Uterus (tissue), 3 donors: ENCODE measurements at regions not wholly inside any gene's neighbourhood (a gene's known extent, or its start where the extent isn't known, plus 50 kb on each side); places are given as distances from the start of the nearest gene placed in this dataset.

Source experiments
- DNase-seq, 2 donors: peaks; one replicate each; pipeline ENCODE4 v3.0.0-alpha.2; 2019 to 2020
- H3K27ac ChIP-seq, 2 donors: fragments of 200-600 bp; sonication (generic); 1 replicate in 1 of 2; 2 replicates in 1 of 2; pipeline ENCODE4 v1.5.1; 2016 to 2018
- H3K27me3 ChIP-seq, 2 donors: fragments of 200-600 bp; sonication (generic); one replicate each; pipeline ENCODE4 v1.5.1; 2018 to 2019; ENCODE audit warnings: control low read depth in 1 of 2
- H3K36me3 ChIP-seq, 2 donors: fragments of 200-600 bp; sonication (generic); one replicate each; pipeline ENCODE4 v1.5.1; 2019; ENCODE audit warnings: control low read depth in 1 of 2
- H3K4me1 ChIP-seq, 2 donors: fragments of 200-600 bp; sonication (generic); one replicate each; pipeline ENCODE4 v1.5.1; 2018 to 2019; ENCODE audit warnings: control low read depth in 1 of 2
- H3K4me3 ChIP-seq, 2 donors: fragments of 200-600 bp; sonication (generic); 1 replicate in 1 of 2; 2 replicates in 1 of 2; pipeline ENCODE4 v1.5.1; 2018 to 2019; ENCODE audit warnings: mild to moderate bottlenecking in 1 of 2
- H3K9me3 ChIP-seq, 2 donors: fragments of 200-600 bp; sonication (generic); one replicate each; pipeline ENCODE4 v1.5.1; 2019; ENCODE audit warnings: control low read depth in 1 of 2
- POLR2A ChIP-seq, 2 donors: fragments of 450-650 bp; IDR thresholded peaks; one replicate each; pipeline ENCODE4 v1.6.1; 2016; ENCODE audit warnings: antibody characterized with exemption in 2 of 2, mild to moderate bottlenecking in 1 of 2, moderate library complexity in 1 of 2
- intact Hi-C: fragments of 100-400 bp; cut with DNase I; formaldehyde crosslinking; loops from one replicate; pipeline ENCODE4 v1.15.1; 2023; ENCODE audit warnings: low total_unique reads
- TF ChIP-seq, protein P1 (sequence below), 4 experiments: fragments of 200-600 bp in 2 of 4; fragments of 450-650 bp in 2 of 4; sonication (generic) in 2 of 4; IDR thresholded peaks; one replicate each; pipeline ENCODE4 v1.5.1; 2016 to 2019; ENCODE audit warnings: antibody characterized with exemption in 4 of 4, mild to moderate bottlenecking in 2 of 4, moderate library complexity in 1 of 4
- donor health status: DM: yes; HTN: yes; CAD: no.

DNA sequence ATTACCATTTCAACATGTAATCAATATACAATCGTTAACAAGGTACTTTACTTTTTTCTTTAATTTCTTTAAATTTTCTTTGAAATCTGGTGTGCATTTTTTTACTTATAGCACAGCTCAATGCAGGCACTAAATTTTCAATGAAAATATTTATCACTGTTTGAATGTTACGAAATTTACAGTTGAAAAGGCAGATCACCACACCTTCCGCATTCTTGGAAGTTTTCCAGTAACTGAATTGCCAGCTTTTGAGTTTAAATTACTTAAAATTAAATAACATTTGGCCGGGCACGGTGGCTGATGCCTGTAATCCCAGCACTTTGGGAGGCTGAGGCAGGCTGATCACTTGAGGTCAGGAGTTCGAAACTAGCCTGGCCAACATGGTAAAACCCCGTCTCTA lies 309.9 kb downstream of the BMP7 start:
- DNase-seq = no peak
- intact Hi-C loops = no loop called here
- Histone ChIP-seq H3K4me3 (no peak overlapping the region), H3K36me3 (no peaks in the 10 kb centered on the region), H3K9me3 (no peaks in the 10 kb centered on the region), H3K27ac (no peak overlapping the region), H3K27me3 (no peaks in the 10 kb centered on the region), H3K4me1 (no peaks in the 10 kb centered on the region)
- no peak for TF ChIP-seq POLR2A (IDR thresholded peaks at IDR 0.05)
- TF ChIP-seq, protein P1, sequence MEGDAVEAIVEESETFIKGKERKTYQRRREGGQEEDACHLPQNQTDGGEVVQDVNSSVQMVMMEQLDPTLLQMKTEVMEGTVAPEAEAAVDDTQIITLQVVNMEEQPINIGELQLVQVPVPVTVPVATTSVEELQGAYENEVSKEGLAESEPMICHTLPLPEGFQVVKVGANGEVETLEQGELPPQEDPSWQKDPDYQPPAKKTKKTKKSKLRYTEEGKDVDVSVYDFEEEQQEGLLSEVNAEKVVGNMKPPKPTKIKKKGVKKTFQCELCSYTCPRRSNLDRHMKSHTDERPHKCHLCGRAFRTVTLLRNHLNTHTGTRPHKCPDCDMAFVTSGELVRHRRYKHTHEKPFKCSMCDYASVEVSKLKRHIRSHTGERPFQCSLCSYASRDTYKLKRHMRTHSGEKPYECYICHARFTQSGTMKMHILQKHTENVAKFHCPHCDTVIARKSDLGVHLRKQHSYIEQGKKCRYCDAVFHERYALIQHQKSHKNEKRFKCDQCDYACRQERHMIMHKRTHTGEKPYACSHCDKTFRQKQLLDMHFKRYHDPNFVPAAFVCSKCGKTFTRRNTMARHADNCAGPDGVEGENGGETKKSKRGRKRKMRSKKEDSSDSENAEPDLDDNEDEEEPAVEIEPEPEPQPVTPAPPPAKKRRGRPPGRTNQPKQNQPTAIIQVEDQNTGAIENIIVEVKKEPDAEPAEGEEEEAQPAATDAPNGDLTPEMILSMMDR (IDR thresholded peaks at IDR 0.05) = no peak

- intact Hi-C loops = no loop called here
- TF ChIP-seq, protein P1 (IDR thresholded peaks at IDR 0.05) = no peak
- no peak for TF ChIP-seq POLR2A (IDR thresholded peaks at IDR 0.05)
- no peaks in the 10 kb centered on the region for H3K9me3 ChIP-seq
- no peaks in the 10 kb centered on the region for H3K36me3 ChIP-seq
- H3K4me3 ChIP-seq = no peak overlapping the region
- DNase-seq = no peak
- no peaks in the 10 kb centered on the region for H3K27me3 ChIP-seq
- H3K4me1 ChIP-seq = no peaks in the 10 kb centered on the region
- no peak overlapping the region for H3K27ac ChIP-seq
These were observed 308.5 kb downstream of the BMP7 start for GRCh38 chr20:56957737-56958553.

DNA sequence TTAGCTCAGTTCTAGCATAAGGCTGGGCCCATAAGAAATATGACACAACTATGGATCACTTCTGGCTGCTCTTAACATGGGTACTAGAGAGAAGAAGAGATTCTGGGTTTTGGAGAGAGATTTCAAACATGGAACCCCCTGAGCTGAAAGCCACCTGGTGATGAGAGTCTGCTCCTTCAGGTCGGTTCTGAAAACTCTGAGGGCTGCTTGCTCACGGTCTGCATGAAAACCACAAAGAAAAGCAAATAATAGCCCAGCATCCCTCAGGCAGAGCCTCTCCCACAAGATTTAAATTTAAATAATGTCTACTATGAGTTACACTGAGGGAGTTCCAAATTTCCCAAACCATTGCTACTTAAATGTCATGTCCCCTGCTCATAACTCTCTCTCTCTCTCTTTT lies 301.5 kb downstream of the BMP7 start:
- Histone ChIP-seq H3K27me3 (no peaks in the 10 kb centered on the region), H3K36me3 (no peaks in the 10 kb centered on the region), H3K4me3 (no peak overlapping the region), H3K4me1 (no peaks in the 10 kb centered on the region), H3K27ac (no peak overlapping the region), H3K9me3 (no peaks in the 10 kb centered on the region)
- DNase-seq = no peak
- intact Hi-C loops = no loop called here
- TF ChIP-seq, protein P1 (IDR thresholded peaks at IDR 0.05) = no peak
- no peak for TF ChIP-seq POLR2A (IDR thresholded peaks at IDR 0.05)

GRCh38 chr20:56967916-56968315 lies 298.5 kb downstream of the BMP7 start:
- intact Hi-C loops = no loop called here
- no peak overlapping the region for H3K4me3 ChIP-seq
- no peaks in the 10 kb centered on the region for H3K36me3 ChIP-seq
- no peaks in the 10 kb centered on the region for H3K9me3 ChIP-seq
- TF ChIP-seq, protein P1 (IDR thresholded peaks at IDR 0.05) = no peak
- no peak for TF ChIP-seq POLR2A (IDR thresholded peaks at IDR 0.05)
- no peak overlapping the region for H3K27ac ChIP-seq
- DNase-seq = no peak
- no peaks in the 10 kb centered on the region for H3K27me3 ChIP-seq
- no peaks in the 10 kb centered on the region for H3K4me1 ChIP-seq

DNA sequence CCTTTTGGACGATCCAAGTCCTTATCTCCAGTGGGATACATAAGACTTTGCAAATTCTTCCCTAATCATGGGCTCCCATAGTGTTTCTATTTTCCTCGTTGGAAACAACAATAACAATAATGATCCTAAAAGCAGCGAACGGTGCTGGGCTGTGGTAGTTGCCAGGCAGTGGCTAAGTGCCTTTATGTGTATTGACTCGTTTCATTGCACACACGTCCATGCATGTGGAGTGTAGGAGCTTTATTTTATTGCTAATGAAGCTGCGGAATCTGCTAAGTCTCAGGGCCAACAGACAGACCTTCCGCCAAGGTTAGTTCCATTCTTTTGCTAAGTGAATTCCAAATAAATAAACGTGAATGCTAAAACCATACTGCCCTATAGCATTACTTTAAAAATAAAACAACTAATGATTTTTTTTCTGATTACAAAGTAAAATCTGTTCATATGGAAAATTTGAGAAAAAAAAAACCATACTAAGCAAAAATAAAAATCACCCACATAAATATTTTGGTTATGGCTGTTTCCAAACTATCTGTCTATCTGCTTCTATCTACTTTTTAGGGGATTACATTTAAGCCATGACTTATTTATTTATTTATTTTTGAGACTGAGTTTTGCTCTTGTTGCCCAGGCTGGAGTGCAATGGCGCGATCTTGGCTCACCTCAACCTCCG lies 297.9 kb downstream of the BMP7 start:
- H3K36me3 ChIP-seq = no peaks in the 10 kb centered on the region
- H3K4me1 ChIP-seq = no peaks in the 10 kb centered on the region
- DNase-seq = no peak
- intact Hi-C loops = no loop called here
- H3K9me3 ChIP-seq = no peaks in the 10 kb centered on the region
- TF ChIP-seq, protein P1 (IDR thresholded peaks at IDR 0.05) = no peak
- TF ChIP-seq POLR2A (IDR thresholded peaks at IDR 0.05) = no peak
- no peak overlapping the region for H3K27ac ChIP-seq
- no peaks in the 10 kb centered on the region for H3K27me3 ChIP-seq
- no peak overlapping the region for H3K4me3 ChIP-seq
